Duodenal mucosa (tissue), 2 donors: ENCODE measurements at regions not wholly inside any gene's neighbourhood (a gene's known extent, or its start where the extent isn't known, plus 50 kb on each side); places are given as distances from the start of the nearest gene placed in this dataset.

Source experiments
- H3K27ac ChIP-seq: one replicate; pipeline ENCODE4 v1.7.0; 2013; ENCODE audit warnings: low read depth, low read length
- H3K27me3 ChIP-seq, 2 donors: one replicate each; pipeline ENCODE4 v1.7.0; 2013; ENCODE audit warnings: low read length in 2 of 2, control low read depth in 1 of 2; ENCODE audit not compliant: insufficient read depth in 2 of 2, control insufficient read depth in 1 of 2
- H3K36me3 ChIP-seq, 2 donors: one replicate each; pipeline ENCODE4 v1.7.0; 2013; ENCODE audit warnings: low read length in 2 of 2, control low read depth in 1 of 2; ENCODE audit not compliant: insufficient read depth in 2 of 2, control insufficient read depth in 1 of 2
- H3K4me1 ChIP-seq, 2 donors: one replicate each; pipeline ENCODE4 v1.7.0; 2013; ENCODE audit warnings: low read length in 2 of 2, control low read depth in 1 of 2; ENCODE audit not compliant: insufficient read depth in 2 of 2, control insufficient read depth in 1 of 2
- H3K4me3 ChIP-seq, 2 donors: one replicate each; pipeline ENCODE4 v1.7.0; 2013; ENCODE audit warnings: low read length in 2 of 2, low read depth in 1 of 2
- H3K9ac ChIP-seq, 2 donors: one replicate each; pipeline ENCODE4 v1.7.0; 2013; ENCODE audit warnings: low read length in 2 of 2, low read depth in 1 of 2
- H3K9me3 ChIP-seq, 2 donors: one replicate each; pipeline ENCODE4 v1.7.0; 2013; ENCODE audit warnings: low read length in 2 of 2, control low read depth in 1 of 2; ENCODE audit not compliant: control insufficient read depth in 1 of 2

DNA sequence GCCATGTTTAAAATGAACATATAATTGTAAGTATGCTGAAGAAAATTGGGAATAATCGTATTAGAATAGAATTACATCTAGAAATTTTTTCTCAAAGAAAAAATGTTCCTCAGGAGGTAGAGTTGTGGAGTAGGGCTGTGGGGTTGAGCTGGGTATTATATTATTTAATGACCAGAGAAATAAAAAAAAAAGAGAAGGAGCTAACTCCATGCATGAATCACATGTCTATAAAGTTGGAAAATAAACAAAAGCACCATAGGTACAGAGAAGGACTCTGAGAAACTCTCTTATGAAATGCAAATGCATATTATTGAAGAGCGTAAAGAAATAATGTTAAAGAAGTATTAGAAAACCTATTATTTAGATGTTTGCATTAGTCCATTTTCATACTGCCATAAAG is 405.5 kb downstream of the EFNB2 start:
- Histone ChIP-seq H3K4me1 (peaks cover 0 to 13% of the 10 kb centered on the region in 2 donors), H3K27me3 (no peaks in the 10 kb centered on the region), H3K27ac (no peak overlapping the region), H3K9me3 (no peaks in the 10 kb centered on the region), H3K9ac (no peak overlapping the region), H3K36me3 (no peaks in the 10 kb centered on the region), H3K4me3 (no peak overlapping the region)

DNA sequence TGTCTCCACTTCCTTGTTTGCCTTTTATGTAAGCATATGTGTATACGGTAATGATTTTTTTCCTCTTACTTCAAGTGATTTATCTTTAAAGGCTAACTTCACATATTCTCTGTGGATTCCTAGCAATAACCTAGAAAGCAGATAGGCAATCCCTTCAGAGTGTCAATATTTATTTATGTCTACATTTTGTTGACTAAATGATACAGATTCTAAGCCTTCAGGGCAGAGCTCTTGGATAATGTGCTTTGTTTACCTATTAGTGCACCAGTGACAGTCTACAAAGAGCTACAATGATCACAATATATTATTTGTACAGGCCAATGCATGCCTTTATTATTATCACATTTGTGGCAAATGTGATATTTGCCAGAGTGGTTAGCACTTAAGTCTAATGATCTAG is 406.2 kb downstream of the EFNB2 start:
- no peaks in the 10 kb centered on the region for H3K36me3 ChIP-seq
- H3K27ac ChIP-seq = no peak overlapping the region
- H3K27me3 ChIP-seq = no peaks in the 10 kb centered on the region
- H3K9me3 ChIP-seq = no peaks in the 10 kb centered on the region
- H3K4me1 ChIP-seq = peaks cover 0 to 13% of the 10 kb centered on the region in 2 donors
- H3K9ac ChIP-seq = no peak overlapping the region
- no peak overlapping the region for H3K4me3 ChIP-seq

GRCh38 chr13:106122234-106122633 is 413.2 kb downstream of the EFNB2 start:
- H3K4me1 ChIP-seq = no peaks in the 10 kb centered on the region
- no peak overlapping the region for H3K9ac ChIP-seq
- H3K9me3 ChIP-seq = no peaks in the 10 kb centered on the region
- no peak overlapping the region for H3K4me3 ChIP-seq
- no peaks in the 10 kb centered on the region for H3K36me3 ChIP-seq
- no peak overlapping the region for H3K27ac ChIP-seq
- H3K27me3 ChIP-seq = no peaks in the 10 kb centered on the region

DNA sequence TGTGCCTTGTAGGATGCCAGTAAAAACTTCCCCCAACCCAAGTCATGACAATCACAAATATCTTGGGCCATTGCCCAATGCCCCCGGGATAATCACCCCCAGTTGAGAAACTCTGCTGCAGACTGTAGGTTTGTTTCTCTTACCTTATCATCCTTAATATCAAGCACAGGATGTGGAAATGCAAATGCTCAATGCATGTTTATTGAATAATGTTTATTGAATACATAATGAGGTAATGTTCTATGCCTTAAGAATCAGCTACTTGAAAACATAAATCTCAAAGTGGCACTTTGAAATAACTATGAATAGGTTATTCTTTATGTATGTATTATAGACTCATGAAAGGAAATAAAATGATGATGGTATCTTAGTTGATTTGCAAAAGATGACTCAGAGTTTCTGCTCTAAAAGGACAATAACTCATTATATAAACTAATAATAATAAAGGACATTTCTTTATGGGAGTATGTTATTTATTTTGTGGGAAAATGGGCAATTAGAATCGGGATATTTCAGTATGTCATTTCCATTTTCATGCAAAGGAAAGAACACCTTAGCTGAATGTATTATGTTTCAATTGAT is 414.2 kb downstream of the EFNB2 start:
- no peak overlapping the region for H3K4me3 ChIP-seq
- no peak overlapping the region for H3K9ac ChIP-seq
- no peaks in the 10 kb centered on the region for H3K36me3 ChIP-seq
- no peaks in the 10 kb centered on the region for H3K27me3 ChIP-seq
- H3K4me1 ChIP-seq = no peaks in the 10 kb centered on the region
- no peaks in the 10 kb centered on the region for H3K9me3 ChIP-seq
- no peak overlapping the region for H3K27ac ChIP-seq

DNA sequence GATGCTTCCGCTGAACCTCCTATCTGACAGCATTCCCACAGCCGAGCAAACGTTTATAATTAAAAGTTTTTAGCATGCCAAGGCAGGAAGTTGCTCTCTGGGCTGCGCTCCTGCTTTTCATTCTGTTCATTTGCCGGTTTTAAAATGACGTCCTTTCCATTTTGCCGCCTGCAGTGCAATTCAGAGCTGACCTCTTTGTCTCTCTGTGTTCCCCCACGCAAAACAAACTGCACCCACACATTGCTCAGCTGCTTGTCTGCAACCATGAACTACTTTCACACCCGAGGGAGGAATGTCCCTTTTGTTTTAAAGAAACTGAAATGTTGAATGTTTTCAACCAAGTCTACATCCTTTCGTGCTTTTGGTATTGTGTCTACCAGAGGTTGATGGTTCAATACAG is 416.5 kb downstream of the EFNB2 start:
- Histone ChIP-seq H3K4me1 (no peaks in the 10 kb centered on the region), H3K9ac (no peak overlapping the region), H3K9me3 (no peaks in the 10 kb centered on the region), H3K4me3 (no peak overlapping the region), H3K27me3 (no peaks in the 10 kb centered on the region), H3K36me3 (no peaks in the 10 kb centered on the region), H3K27ac (no peak overlapping the region)

DNA sequence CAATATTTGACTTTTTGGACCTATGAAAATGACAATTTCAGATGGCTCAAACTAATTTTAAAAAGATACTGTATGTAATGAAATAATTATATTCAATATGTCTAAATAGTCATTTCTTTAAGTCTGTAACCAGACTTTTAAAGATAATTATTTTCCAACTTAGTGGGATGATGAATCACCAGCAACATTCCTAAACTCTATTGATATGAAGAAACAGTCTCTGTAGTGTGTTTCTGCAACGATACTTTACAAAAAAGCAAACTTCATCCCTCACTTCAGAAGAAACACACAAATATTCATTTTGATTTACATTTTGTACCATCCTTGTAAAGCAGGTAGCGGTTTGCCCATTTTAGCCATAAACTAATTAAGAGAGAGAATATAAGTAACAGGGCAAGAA is 417.4 kb downstream of the EFNB2 start:
- Histone ChIP-seq H3K27me3 (no peaks in the 10 kb centered on the region), H3K9ac (no peak overlapping the region), H3K4me1 (no peaks in the 10 kb centered on the region), H3K9me3 (no peaks in the 10 kb centered on the region), H3K36me3 (no peaks in the 10 kb centered on the region), H3K27ac (no peak overlapping the region), H3K4me3 (no peak overlapping the region)

DNA sequence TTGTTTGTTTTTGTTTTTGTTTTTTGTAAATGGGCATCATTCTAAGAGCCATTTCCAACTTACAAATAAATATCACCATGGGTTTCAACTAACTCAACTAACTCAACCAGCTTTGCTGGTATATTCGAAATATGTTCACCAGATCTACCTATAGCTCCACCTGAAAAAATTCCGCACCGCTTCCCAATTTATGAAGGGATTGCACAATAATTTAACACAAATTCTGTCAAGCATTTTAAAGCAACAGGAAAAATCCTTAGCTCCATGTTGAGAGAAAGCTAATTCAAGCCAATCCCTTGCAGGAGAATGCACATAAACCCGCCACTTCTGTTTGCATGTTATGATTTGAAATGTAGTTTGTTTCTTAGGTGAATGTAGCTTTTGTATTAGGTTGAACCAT is 417.8 kb downstream of the EFNB2 start:
- Histone ChIP-seq H3K9ac (no peak overlapping the region), H3K36me3 (no peaks in the 10 kb centered on the region), H3K27ac (no peak overlapping the region), H3K27me3 (no peaks in the 10 kb centered on the region), H3K4me3 (no peak overlapping the region), H3K9me3 (no peaks in the 10 kb centered on the region), H3K4me1 (no peaks in the 10 kb centered on the region)

DNA sequence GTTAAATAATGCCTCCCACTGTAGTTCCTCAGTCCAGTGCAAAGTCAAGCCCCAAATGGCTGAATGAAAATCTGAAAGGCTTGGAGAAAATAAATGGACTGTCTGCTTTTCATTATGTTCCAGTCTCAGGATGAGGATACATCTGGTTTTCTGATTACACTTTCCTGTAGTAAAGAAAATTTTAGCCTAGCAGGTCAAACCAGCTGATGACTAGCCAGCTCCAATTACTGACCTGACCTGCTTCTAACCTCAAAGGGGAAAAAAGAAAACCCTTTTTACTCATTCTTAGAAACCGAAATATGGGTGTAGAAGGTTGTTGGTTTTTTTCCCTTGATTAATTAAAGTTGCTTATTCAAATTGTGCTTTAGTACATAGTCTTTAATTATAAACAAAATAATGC is 418.4 kb downstream of the EFNB2 start:
- Histone ChIP-seq H3K36me3 (no peaks in the 10 kb centered on the region), H3K9ac (no peak overlapping the region), H3K27me3 (no peaks in the 10 kb centered on the region), H3K4me1 (no peaks in the 10 kb centered on the region), H3K9me3 (no peaks in the 10 kb centered on the region), H3K27ac (no peak overlapping the region), H3K4me3 (no peak overlapping the region)

GRCh38 chr13:106115081-106115480 is 420.4 kb downstream of the EFNB2 start:
- Histone ChIP-seq H3K4me1 (no peaks in the 10 kb centered on the region), H3K9me3 (no peaks in the 10 kb centered on the region), H3K36me3 (no peaks in the 10 kb centered on the region), H3K9ac (no peak overlapping the region), H3K27ac (no peak overlapping the region), H3K27me3 (no peaks in the 10 kb centered on the region), H3K4me3 (no peak overlapping the region)

GRCh38 chr13:106113796-106114195 is 421.7 kb downstream of the EFNB2 start:
- H3K36me3 ChIP-seq = no peaks in the 10 kb centered on the region
- H3K9ac ChIP-seq = no peak overlapping the region
- H3K4me1 ChIP-seq = no peaks in the 10 kb centered on the region
- no peak overlapping the region for H3K4me3 ChIP-seq
- H3K27ac ChIP-seq = no peak overlapping the region
- H3K27me3 ChIP-seq = no peaks in the 10 kb centered on the region
- no peaks in the 10 kb centered on the region for H3K9me3 ChIP-seq

DNA sequence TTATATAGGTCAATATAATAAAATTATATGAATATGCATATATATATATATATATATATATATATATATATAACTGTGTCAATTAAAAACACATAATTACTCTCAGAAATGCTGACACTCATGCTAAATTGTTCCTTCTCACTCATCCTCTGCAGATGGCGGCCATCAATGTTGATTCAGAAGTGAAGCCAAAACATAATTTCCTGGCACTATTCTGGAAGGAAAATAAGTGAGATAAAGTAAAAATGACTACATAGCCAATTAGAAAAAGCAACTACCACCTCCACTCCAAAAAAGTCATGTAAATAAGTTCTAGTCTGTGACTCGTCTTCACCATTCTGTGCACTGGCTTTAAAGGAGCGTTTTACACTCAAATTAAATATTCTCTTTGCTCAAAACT is 423.3 kb downstream of the EFNB2 start:
- H3K4me1 ChIP-seq = no peaks in the 10 kb centered on the region
- H3K4me3 ChIP-seq = no peak overlapping the region
- no peaks in the 10 kb centered on the region for H3K9me3 ChIP-seq
- no peaks in the 10 kb centered on the region for H3K27me3 ChIP-seq
- no peak overlapping the region for H3K9ac ChIP-seq
- H3K36me3 ChIP-seq = no peaks in the 10 kb centered on the region
- no peak overlapping the region for H3K27ac ChIP-seq
